PC-9 (cell line): ENCODE measurements at regions not wholly inside any gene's neighbourhood (a gene's known extent, or its start where the extent isn't known, plus 50 kb on each side); places are given as distances from the start of the nearest gene placed in this dataset.
"Not testable (repeated sequence)": the region's sequence is repeated elsewhere in the genome, so short reads cannot be mapped to it uniquely, and the experiment has no call there.

Experiments
- BruUV-seq: library from RNA; stranded (reverse); fragments of 400-500 nt; replicated peaks from 2 replicates; lab custom pipeline; 2021; lab: Mats Ljungman, UMichigan
- CTCF ChIA-PET: fragments of 300-600 bp; sonication (Branson Sonifier 250); formaldehyde crosslinking; loops from one replicate; lab custom pipeline; 2022; ENCODE audit warnings: antibody characterized with exemption; lab: Charles Lee
- POLR2A ChIA-PET: fragments of 300-600 bp; sonication (Branson Sonifier 250); formaldehyde crosslinking; loops from one replicate; lab custom pipeline; 2022; ENCODE audit warnings: antibody characterized with exemption; ENCODE audit not compliant: unreplicated experiment; lab: Charles Lee
- DNase-seq, 2 experiments: peaks; one replicate each; pipeline versions ENCODE4 v3.0.0 to v3.0.0-alpha.2; 2015 to 2022; ENCODE audit warnings: mixed read lengths in 1 of 2
- H2AFZ ChIP-seq: fragments of 200-600 bp; sonication (generic); 2 replicates; pipeline ENCODE4 v1.8.1; 2017; ENCODE audit warnings: antibody characterized with exemption
- H3F3A ChIP-seq: fragments of 200-600 bp; sonication (generic); 2 replicates; pipeline ENCODE4 v1.8.1; 2017; ENCODE audit warnings: antibody characterized with exemption, mild to moderate bottlenecking, low read depth; ENCODE audit not compliant: insufficient read depth
- H3K27ac ChIP-seq: fragments of 200-600 bp; sonication (generic); 2 replicates; pipeline ENCODE4 v1.6.1; 2016; ENCODE audit warnings: mixed run types
- H3K27me3 ChIP-seq: fragments of 200-600 bp; sonication (generic); 2 replicates; pipeline ENCODE4 v1.6.1; 2016; ENCODE audit warnings: low read depth, mixed run types; ENCODE audit not compliant: insufficient read depth
- H3K36me3 ChIP-seq: fragments of 200-600 bp; sonication (generic); 2 replicates; pipeline ENCODE4 v1.6.1; 2016; ENCODE audit warnings: low read depth, mixed run types
- H3K4me1 ChIP-seq: fragments of 200-600 bp; sonication (generic); replicated peaks from 2 replicates; pipeline ENCODE4 v1.6.1; 2016; ENCODE audit warnings: mixed run types; ENCODE audit not compliant: insufficient read depth
- H3K4me2 ChIP-seq: fragments of 200-600 bp; sonication (generic); 2 replicates; pipeline ENCODE4 v1.6.1; 2017; ENCODE audit warnings: mixed run types
- H3K4me3 ChIP-seq: fragments of 200-600 bp; sonication (generic); 2 replicates; pipeline ENCODE4 v1.6.1; 2016; ENCODE audit warnings: mixed run types
- H3K79me2 ChIP-seq: fragments of 200-600 bp; sonication (generic); 2 replicates; pipeline ENCODE4 v1.6.1; 2017; ENCODE audit warnings: low read depth, mixed run types
- H3K9me2 ChIP-seq: fragments of 200-600 bp; sonication (generic); 2 replicates; pipeline ENCODE4 v1.8.1; 2017; ENCODE audit warnings: mild to moderate bottlenecking; ENCODE audit not compliant: insufficient read depth
- H3K9me3 ChIP-seq: fragments of 200-600 bp; sonication (generic); 2 replicates; pipeline ENCODE4 v1.8.1; 2016; ENCODE audit warnings: low read depth; ENCODE audit not compliant: insufficient read depth
- H4K20me1 ChIP-seq: fragments of 200-600 bp; sonication (generic); 2 replicates; pipeline ENCODE4 v1.8.1; 2017; ENCODE audit not compliant: insufficient read depth
- CTCF ChIP-seq: fragments of 200-600 bp; sonication (generic); conservative IDR thresholded peaks from 2 replicates; pipeline ENCODE4 v1.6.1; 2017; ENCODE audit warnings: mixed run types, antibody characterized with exemption, mild to moderate bottlenecking, moderate library complexity
- EZH2 ChIP-seq: fragments of 200-600 bp; sonication (generic); IDR thresholded peaks from 2 replicates; pipeline ENCODE4 v1.8.0; 2017; ENCODE audit warnings: antibody characterized with exemption, low read depth
- intact Hi-C: fragments of 100-400 bp; cut with micrococcal nuclease; formaldehyde crosslinking; loops from one replicate; pipeline ENCODE4 v1.10.0; 2022; ENCODE audit not compliant: unreplicated experiment

- POLR2A ChIA-PET = interaction anchor here (0.6 to 1.2 kb wide), 3 partner anchors 71 to 513 kb away, joined by 3 to 6 read pairs (median 4); partner anchors contain the start of gene JUN
- Histone ChIP-seq H3F3A (peaks cover 25% of the 10 kb centered on the region), H3K9me2 (no peaks in the 10 kb centered on the region), H3K27me3 (no peaks in the 10 kb centered on the region), H3K4me1 (peaks cover 34% of the 10 kb centered on the region), H3K36me3 (no peaks in the 10 kb centered on the region), H2AFZ (no peak overlapping the region), H3K27ac (no peak overlapping the region), H3K79me2 (no peaks in the 10 kb centered on the region), H4K20me1 (no peaks in the 10 kb centered on the region), H3K4me3 (no peak overlapping the region), H3K4me2 (no peak overlapping the region), H3K9me3 (no peaks in the 10 kb centered on the region)
- TF ChIP-seq CTCF (no peak), EZH2 (no peak)
- CTCF ChIA-PET = no interaction called here
- peak; percentile 27 to 56 for DNase-seq
- intact Hi-C loops = no loop called here
- no TSS peak for BruUV-seq
Observed at GRCh38 chr1:58854576-58854975, 70.7 kb upstream of the JUN start.

- Histone ChIP-seq H2AFZ (no peak overlapping the region), H3K27ac (no peak overlapping the region)
- no TSS peak for BruUV-seq
Observed at GRCh38 chr1:58855274-58856165, 71.7 kb upstream of the JUN start.

GRCh38 chr1:58856281-58856680 is 72.4 kb upstream of the JUN start:
- H3K4me3 ChIP-seq, H3K27me3 ChIP-seq, H3K27ac ChIP-seq, H3F3A ChIP-seq, H3K79me2 ChIP-seq, H3K9me3 ChIP-seq, CTCF ChIA-PET, H3K9me2 ChIP-seq, BruUV-seq, POLR2A ChIA-PET, DNase-seq, H3K36me3 ChIP-seq, H3K4me2 ChIP-seq, intact Hi-C loops, H4K20me1 ChIP-seq, H2AFZ ChIP-seq: not testable (repeated sequence)
- H3K4me1 ChIP-seq = peaks cover 26% of the 10 kb centered on the region

More at GRCh38 chr1:58855274-58856165, 71.7 kb upstream of the JUN start:
- Histone ChIP-seq H4K20me1 (no peaks in the 10 kb centered on the region), H3K4me1 (peaks cover 26% of the 10 kb centered on the region), H3F3A (peaks cover 16% of the 10 kb centered on the region; the same call in 1 of the 2 replicates), H3K9me3 (no peaks in the 10 kb centered on the region), H3K27me3 (no peaks in the 10 kb centered on the region), H3K9me2 (no peaks in the 10 kb centered on the region), H3K4me3 (no peak overlapping the region), H3K79me2 (no peaks in the 10 kb centered on the region), H3K36me3 (no peaks in the 10 kb centered on the region), H3K4me2 (no peak overlapping the region)
- TF ChIP-seq EZH2 (no peak), CTCF (no peak)
- POLR2A ChIA-PET = interaction anchor here (1.2 kb wide), 1 partner anchor 72 kb away, joined by 6 read pairs; the partner anchor contains the start of gene JUN
- intact Hi-C loops = no loop called here
- CTCF ChIA-PET = interaction anchor here (0.6 kb wide), 1 partner anchor 57 kb away, joined by 7 read pairs; no protein-coding TSS in a partner anchor
- DNase-seq = no peak
